GM12865 (cell line): ENCODE measurements at regions not wholly inside any gene's neighbourhood (a gene's known extent, or its start where the extent isn't known, plus 50 kb on each side); places are given as distances from the start of the nearest gene placed in this dataset.
"Not testable (repeated sequence)": the region's sequence is repeated elsewhere in the genome, so short reads cannot be mapped to it uniquely, and the experiment has no call there.

Source experiments
- DNase-seq: peaks from one replicate; pipeline ENCODE4 v3.0.0; 2010; ENCODE audit warnings: low read depth
- H3K4me3 ChIP-seq: 2 replicates; pipeline ENCODE4 v1.5.1; 2011; ENCODE audit warnings: mild to moderate bottlenecking, low read depth, low read length, control low read depth
- TF ChIP-seq, protein P1 (sequence below): IDR thresholded peaks from 2 replicates; pipeline ENCODE4 v1.5.1; 2011; ENCODE audit warnings: low read length, control low read depth, low read depth, inconsistent platforms; ENCODE audit not compliant: insufficient read depth; ENCODE audit errors: missing control alignments

DNA sequence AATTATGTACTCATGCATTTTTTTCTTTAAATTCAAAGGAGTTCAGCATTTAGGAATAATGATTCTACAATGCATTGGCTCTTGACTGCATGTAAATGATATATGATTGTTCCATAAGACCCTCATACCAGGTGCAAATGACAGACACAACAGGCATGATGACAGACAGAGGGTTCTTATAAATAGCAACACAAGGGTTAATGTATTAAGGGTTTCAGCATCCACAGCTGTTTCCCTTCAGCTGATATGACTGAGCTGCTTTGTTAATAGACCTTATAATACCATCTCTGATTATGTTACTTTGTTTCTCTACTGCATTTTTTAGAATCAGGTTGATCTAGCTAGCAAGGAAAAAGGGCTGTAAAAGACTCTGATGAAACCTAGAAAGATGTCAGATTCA is 90.8 kb upstream of the TMTC2 start:
- TF ChIP-seq, protein P1, sequence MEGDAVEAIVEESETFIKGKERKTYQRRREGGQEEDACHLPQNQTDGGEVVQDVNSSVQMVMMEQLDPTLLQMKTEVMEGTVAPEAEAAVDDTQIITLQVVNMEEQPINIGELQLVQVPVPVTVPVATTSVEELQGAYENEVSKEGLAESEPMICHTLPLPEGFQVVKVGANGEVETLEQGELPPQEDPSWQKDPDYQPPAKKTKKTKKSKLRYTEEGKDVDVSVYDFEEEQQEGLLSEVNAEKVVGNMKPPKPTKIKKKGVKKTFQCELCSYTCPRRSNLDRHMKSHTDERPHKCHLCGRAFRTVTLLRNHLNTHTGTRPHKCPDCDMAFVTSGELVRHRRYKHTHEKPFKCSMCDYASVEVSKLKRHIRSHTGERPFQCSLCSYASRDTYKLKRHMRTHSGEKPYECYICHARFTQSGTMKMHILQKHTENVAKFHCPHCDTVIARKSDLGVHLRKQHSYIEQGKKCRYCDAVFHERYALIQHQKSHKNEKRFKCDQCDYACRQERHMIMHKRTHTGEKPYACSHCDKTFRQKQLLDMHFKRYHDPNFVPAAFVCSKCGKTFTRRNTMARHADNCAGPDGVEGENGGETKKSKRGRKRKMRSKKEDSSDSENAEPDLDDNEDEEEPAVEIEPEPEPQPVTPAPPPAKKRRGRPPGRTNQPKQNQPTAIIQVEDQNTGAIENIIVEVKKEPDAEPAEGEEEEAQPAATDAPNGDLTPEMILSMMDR: no peak
- DNase-seq: no peak
- H3K4me3 ChIP-seq: no peak overlapping the region

DNA sequence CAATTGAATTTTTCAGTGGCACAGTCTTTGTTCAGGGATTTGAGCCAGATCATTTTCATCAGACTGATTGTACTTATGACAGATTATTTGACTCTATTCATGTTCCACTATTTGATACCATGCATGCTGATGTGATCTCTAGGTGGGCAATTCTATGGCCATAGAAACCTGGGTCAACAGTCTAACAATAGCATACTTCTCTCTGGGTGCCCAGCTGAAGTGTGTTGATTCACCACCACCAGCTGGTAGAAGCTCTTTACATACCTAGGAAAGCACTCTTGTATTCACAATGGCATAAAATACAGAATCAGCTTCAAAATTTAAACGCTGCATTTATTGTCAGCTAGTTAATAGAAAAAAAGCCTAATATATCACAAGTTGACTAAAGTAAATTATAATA is 90.2 kb upstream of the TMTC2 start:
- no peak overlapping the region for H3K4me3 ChIP-seq
- TF ChIP-seq, protein P1: no peak
- no peak for DNase-seq

DNA sequence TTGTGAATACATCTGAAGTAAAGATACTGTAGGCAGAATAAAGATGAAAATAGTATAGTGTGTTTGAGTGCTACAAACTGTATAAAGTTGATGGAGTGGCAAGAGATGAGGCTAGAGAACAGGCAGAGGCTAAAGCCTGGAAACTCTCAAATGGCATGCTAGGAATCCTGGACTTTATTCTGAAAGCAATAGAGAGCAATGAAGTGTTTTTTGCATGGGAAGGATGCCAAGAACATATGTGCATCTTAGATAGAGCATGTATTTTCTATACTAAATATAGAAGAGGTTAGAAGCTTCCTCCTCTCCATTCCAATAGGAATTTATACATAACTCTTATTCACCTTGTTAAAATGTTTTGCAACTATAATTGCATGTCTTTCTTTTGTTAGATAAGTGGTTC is 86.3 kb upstream of the TMTC2 start:
- TF ChIP-seq, protein P1: no peak
- no peak overlapping the region for H3K4me3 ChIP-seq
- DNase-seq: no peak

DNA sequence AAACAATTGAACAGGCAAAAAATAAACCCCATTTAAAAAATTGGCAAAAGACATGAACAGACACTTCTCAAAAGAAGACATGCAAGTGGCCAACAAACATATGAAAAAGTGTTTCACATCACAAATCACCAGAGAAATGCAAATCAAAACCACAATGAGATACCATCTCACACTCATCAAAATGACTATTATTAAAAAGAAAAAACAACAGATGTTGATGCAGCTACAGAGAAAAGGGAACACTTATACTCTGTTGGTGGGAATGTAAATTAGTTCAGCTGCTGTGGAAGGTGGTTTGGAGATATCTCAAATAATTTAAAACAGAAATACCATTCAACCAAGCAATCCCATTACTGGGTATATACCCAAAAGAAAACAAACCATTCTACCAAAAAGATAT is 83.1 kb upstream of the TMTC2 start:
- peak; percentile 11 for DNase-seq
- not testable (repeated sequence) for H3K4me3 ChIP-seq

DNA sequence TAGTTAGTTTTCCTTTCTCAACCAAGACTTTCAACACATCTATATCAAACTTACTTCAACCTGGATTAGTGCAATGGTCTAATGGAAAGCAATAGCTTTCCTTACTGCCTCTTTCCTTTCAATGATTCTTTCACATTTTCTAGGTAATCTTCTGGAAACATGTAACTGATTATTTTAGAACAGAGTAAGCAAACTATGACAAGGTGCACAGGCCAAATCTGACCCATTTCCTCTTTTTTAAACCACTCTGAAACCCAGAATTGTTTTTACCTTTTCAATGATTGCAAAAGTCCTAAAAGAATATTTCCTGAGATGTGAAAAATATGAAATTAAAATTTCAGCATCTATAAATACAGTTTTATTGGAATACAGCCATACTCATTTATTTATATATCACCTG is 81.6 kb upstream of the TMTC2 start:
- H3K4me3 ChIP-seq: no peak overlapping the region
- no peak for DNase-seq
- TF ChIP-seq, protein P1: no peak

DNA sequence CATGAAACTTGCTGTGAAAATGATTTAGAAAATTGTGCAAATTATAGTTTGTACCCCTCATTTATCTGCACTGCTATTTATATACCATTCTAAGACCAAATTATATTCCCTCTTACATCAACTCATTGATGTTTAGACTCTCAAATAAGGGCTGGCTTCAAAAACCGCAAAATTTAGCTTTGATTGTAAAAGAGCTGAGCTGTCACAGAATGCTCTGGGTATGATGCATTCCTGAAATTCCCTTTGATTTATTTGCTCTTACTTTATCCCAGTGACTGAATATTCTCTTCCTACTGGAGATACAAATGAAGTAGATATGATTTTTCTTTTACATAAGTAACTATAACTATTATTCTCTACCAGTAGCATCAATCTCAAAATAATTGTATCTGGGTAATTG is 78.0 kb upstream of the TMTC2 start:
- no peak overlapping the region for H3K4me3 ChIP-seq
- DNase-seq: no peak

DNA sequence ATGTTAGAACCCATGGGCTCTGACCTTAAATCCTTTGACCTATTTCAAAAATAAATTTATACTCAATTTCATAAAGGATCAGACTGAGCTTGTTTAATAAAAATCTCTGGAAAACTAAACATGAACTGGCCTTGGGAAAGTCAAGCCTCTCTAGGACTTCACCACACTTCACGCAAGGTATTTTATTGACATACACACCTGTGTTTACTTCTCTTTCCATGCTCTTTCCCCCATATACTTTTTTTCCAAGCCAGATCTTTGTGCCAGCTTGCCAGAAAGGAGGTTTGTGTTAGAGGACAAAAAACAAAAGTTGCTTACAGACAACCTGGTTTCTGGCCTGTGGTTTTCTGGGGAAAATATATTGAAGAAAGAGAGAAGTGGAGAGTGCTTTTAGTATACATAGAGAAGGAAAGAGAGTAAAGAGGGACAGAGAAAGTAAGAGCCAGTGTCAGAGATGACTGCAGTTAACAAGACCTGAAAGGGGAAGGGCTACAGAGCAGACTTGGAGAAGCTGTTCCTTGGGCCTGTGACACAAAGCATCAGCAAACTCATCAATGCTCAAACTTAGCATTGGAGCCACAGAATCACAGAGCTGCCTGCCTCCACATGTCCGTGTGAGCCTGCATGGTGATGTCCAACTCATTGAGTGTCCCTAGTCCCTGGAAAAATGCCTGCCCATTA is 77.3 kb upstream of the TMTC2 start:
- DNase-seq: no peak

More for the DNA sequence above, 78.0 kb upstream of the TMTC2 start:
- TF ChIP-seq, protein P1: no peak

More for the DNA sequence above, 77.3 kb upstream of the TMTC2 start:
- TF ChIP-seq, protein P1: no peak
- no peak overlapping the region for H3K4me3 ChIP-seq
